Right lobe of liver (tissue), 6 donors: ENCODE measurements at regions not wholly inside any gene's neighbourhood (a gene's known extent, or its start where the extent isn't known, plus 50 kb on each side); places are given as distances from the start of the nearest gene placed in this dataset.

Experiments used
- ATAC-seq, 4 donors: fragments of 200-7000 bp; cut with Tn5 transposase; one replicate each; pipeline ENCODE4 v1.9.1; 2020; ENCODE audit warnings: mild to moderate bottlenecking in 4 of 4, moderate library complexity in 4 of 4
- DNase-seq, 3 donors: peaks; one replicate each; pipeline ENCODE4 v3.0.0-alpha.2; 2020
- H3K27ac ChIP-seq, 3 donors: fragments of 200-600 bp; one replicate each; pipeline ENCODE4 v1.8.0; 2022
- H3K27me3 ChIP-seq, 2 donors: fragments of 200-600 bp; one replicate each; pipeline ENCODE4 v1.8.0; 2022
- H3K36me3 ChIP-seq, 4 donors: fragments of 200-600 bp; sonication (generic) in 1 of 4; one replicate each; pipeline versions ENCODE4 v1.5.1 to v1.8.0; 2017 to 2022; ENCODE audit warnings: control low read depth in 1 of 4
- H3K4me1 ChIP-seq, 4 donors: fragments of 200-600 bp; sonication (generic) in 1 of 4; one replicate each; pipeline versions ENCODE4 v1.5.1 to v1.8.0; 2017 to 2022; ENCODE audit warnings: control low read depth in 1 of 4
- H3K4me3 ChIP-seq, 3 donors: fragments of 200-600 bp; one replicate each; pipeline ENCODE4 v1.8.0; 2022
- H3K9me3 ChIP-seq, 4 donors: fragments of 200-600 bp; sonication (generic) in 1 of 4; one replicate each; pipeline versions ENCODE4 v1.5.1 to v1.8.0; 2017 to 2022; ENCODE audit warnings: control low read depth in 1 of 4
- CTCF ChIP-seq, 4 donors: fragments of 200-600 bp in 3 of 4; fragments of 450-650 bp in 1 of 4; IDR thresholded peaks; one replicate each; pipeline versions ENCODE4 v1.5.1 to v1.8.0; 2016 to 2022; ENCODE audit warnings: antibody characterized with exemption in 4 of 4, mild to moderate bottlenecking in 2 of 4
- POLR2A ChIP-seq: fragments of 450-650 bp; IDR thresholded peaks from one replicate; pipeline ENCODE4 v1.6.1; 2017; ENCODE audit warnings: antibody characterized with exemption, mild to moderate bottlenecking
- WGBS: methylation state at CpG from one replicate; pipeline ENCODE4 v1.1.6; 2018; ENCODE audit warnings: low coverage, low lambda C conversion rate; ENCODE audit not compliant: insufficient coverage; ENCODE audit errors: missing lambda C conversion rate; 5-methylcytosine and 5-hydroxymethylcytosine counted together
- intact Hi-C, 2 donors: fragments of 100-400 bp; cut with DNase I; formaldehyde crosslinking; loops; one replicate each; pipeline versions ENCODE4 v1.11.2 to v1.14.1; 2022
- donor health status: DM: no; HTN: yes; CAD: no.
- donor health status: DM: no; HTN: no; CAD: no.
- donor health status: DM: no; HTN: no; CAD: no.
- donor health status: DM: no; HTN: yes; CAD: no.
- donor health status: DM: no; HTN: yes; CAD: no.

DNA sequence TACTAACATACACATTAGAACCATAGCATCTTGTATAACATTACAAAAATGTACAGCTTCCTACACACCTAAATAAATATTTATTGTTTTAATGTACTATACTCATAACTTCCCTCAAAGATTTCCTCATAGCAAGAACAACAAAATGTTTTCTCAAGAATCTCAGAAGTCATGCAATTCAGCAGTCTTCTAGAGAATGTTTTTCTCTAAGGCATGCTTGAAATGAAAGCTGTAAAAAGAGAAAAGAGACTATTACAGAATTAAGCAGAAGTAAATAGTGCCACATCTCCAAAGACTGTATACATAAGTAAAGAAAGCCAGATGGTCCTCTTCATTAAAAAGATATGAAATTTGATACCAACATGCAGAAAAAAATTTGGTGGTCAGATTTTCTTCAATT is 672.2 kb downstream of the EPM2A start:
- H3K36me3 ChIP-seq, result no peaks in the 10 kb centered on the region
- TF ChIP-seq CTCF (IDR thresholded peaks at IDR 0.05), result no peak
- TF ChIP-seq POLR2A, result no peak
- ATAC-seq (no peak), DNase-seq (no peak)
- intact Hi-C loops, result no loop called here
- H3K9me3 ChIP-seq, result no peaks in the 10 kb centered on the region
- H3K27ac ChIP-seq, result no peak overlapping the region
- no peaks in the 10 kb centered on the region for H3K4me1 ChIP-seq
- H3K27me3 ChIP-seq, result no peaks in the 10 kb centered on the region
- H3K4me3 ChIP-seq, result no peak overlapping the region

DNA sequence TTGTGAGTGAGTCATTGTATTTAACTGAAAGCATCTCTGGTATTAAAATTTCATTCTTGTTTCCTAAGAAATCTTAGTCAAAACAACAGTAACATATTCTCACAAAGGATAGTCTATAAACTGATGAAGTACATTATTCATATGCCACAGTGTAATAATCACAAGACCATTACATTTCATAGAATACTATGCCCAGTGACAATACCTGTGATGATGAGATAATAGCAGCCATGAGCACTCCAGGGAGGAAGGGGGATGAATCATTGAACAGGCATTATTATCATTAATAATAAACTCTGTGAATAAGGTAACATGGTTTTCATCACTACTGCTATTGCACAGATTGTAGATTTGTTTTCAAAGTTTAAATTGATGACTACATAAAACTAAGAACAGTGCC is 667.9 kb downstream of the EPM2A start:
- no peaks in the 10 kb centered on the region for H3K27me3 ChIP-seq
- TF ChIP-seq POLR2A (no peak), CTCF (IDR thresholded peaks at IDR 0.05) (no peak)
- intact Hi-C loops, result no loop called here

DNA sequence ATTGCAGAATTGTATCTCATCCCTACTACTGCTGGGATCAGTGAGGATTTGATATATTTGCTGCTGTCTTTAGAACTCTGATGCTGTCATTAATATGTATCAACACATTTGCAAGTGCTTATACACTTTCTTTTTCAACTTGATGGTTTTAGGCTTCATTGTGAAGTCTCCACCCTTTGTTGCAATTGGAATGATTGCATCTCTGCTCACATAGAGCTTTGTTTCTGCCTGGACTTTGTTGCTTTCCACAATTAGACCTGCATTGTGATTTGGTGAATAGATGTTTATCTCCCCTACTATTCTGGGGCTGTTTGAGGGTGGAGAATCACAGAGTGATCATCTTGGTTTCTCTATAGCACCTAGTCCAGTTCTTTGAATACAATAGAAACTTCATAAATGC is 666.7 kb downstream of the EPM2A start:
- Histone ChIP-seq H3K27me3 (no peaks in the 10 kb centered on the region), H3K27ac (no peak overlapping the region), H3K9me3 (no peaks in the 10 kb centered on the region), H3K4me1 (no peaks in the 10 kb centered on the region), H3K4me3 (no peak overlapping the region), H3K36me3 (no peaks in the 10 kb centered on the region)
- no peak for TF ChIP-seq POLR2A
- TF ChIP-seq CTCF (IDR thresholded peaks at IDR 0.05), result no peak
- intact Hi-C loops, result no loop called here
- DNase-seq, result no peak
- ATAC-seq, result no peak

More for the DNA sequence above, 667.9 kb downstream of the EPM2A start:
- Histone ChIP-seq H3K9me3 (no peaks in the 10 kb centered on the region), H3K4me3 (no peak overlapping the region), H3K4me1 (no peaks in the 10 kb centered on the region), H3K27ac (no peak overlapping the region), H3K36me3 (no peaks in the 10 kb centered on the region)
- no peak for DNase-seq
- no peak for ATAC-seq

DNA sequence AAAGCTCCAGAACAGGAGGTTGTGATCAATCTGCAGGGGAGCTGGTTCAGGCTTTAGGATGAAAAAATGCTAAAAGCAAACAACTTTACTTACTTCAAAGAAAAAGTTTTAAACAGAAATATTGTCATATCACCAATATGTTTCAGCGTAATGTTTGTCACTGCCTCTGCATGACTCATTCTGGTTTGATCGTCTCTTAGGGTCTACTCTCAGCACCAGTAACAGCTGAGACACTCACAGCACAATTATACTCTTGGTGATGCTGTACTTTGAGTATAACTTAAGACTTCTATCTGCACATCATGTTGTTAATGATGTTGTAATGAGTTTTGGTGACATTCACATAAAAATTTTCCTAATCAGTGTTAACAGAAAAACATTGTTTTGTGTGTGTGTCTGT is 665.4 kb downstream of the EPM2A start:
- DNase-seq (no peak), ATAC-seq (no peak)
- no peak for TF ChIP-seq CTCF (IDR thresholded peaks at IDR 0.05)
- no peak for TF ChIP-seq POLR2A
- no peaks in the 10 kb centered on the region for H3K27me3 ChIP-seq
- H3K27ac ChIP-seq, result no peak overlapping the region
- H3K4me1 ChIP-seq, result no peaks in the 10 kb centered on the region
- WGBS, result 88% methylated on average over 2 of the region's 2 CpGs
- H3K4me3 ChIP-seq, result no peak overlapping the region
- H3K36me3 ChIP-seq, result no peaks in the 10 kb centered on the region
- intact Hi-C loops, result no loop called here
- no peaks in the 10 kb centered on the region for H3K9me3 ChIP-seq

- no peaks in the 10 kb centered on the region for H3K27me3 ChIP-seq
- no peak overlapping the region for H3K4me3 ChIP-seq
- 87% methylated on average over 2 of the region's 2 CpGs for whole genome bisulfite sequencing
- no peak overlapping the region for H3K27ac ChIP-seq
- H3K9me3 ChIP-seq, result no peaks in the 10 kb centered on the region
- intact Hi-C loops, result no loop called here
- ATAC-seq, result no peak
- TF ChIP-seq CTCF (IDR thresholded peaks at IDR 0.05) (no peak), POLR2A (no peak)
- no peaks in the 10 kb centered on the region for H3K36me3 ChIP-seq
- H3K4me1 ChIP-seq, result peaks cover 0 to 3% (median 0%) of the 10 kb centered on the region in 4 donors
- DNase-seq, result no peak
Observed at GRCh38 chr6:145070791-145071190, 664.5 kb downstream of the EPM2A start.
